ENCODE measurements at regions not wholly inside any gene's neighbourhood (a gene's known extent, or its start where the extent isn't known, plus 50 kb on each side); places are given as distances from the start of the nearest gene placed in this dataset.
A peak's percentile ranks its signal among the peaks of the same experiment; 100 is the strongest.

GRCh38 chr3:139157161-139157932, 112.7 kb upstream of the PRR23C start:
- Mint-ChIP-seq H3K4me3 (no peak overlapping the region), H3K36me3 (no peaks in the 10 kb centered on the region), H3K9me3 (no peaks in the 10 kb centered on the region), H3K27ac (no peak overlapping the region), H3K4me1 (no peaks in the 10 kb centered on the region), H3K27me3 (ENCODE audit: insufficient read depth, low read depth) (peaks cover 2% of the 10 kb centered on the region)
- Histone ChIP-seq H3K36me3 (no peaks in the 10 kb centered on the region), H4K20me1 (ENCODE audit: low read depth) (no peaks in the 10 kb centered on the region), H2AFZ (replicated peaks) (no peak overlapping the region), H3K79me2 (ENCODE audit: low read depth) (no peaks in the 10 kb centered on the region), H3K4me3 (no peak overlapping the region), H3K9me3 (ENCODE audit: low read depth) (no peaks in the 10 kb centered on the region), H3K9ac (no peak overlapping the region), H3K27me3 (no peaks in the 10 kb centered on the region), H3K4me2 (peak overlapping the region; percentile 27), H3K4me1 (no peaks in the 10 kb centered on the region), H3K27ac (no peak overlapping the region), H3F3A (ENCODE audit: low read depth) (no peaks in the 10 kb centered on the region)
- DNase-seq (ENCODE audit: low spot score): peak; percentile 4
- TF ChIP-seq CTCF (IDR thresholded peaks at IDR 0.05) (no peak), EZH2 (IDR thresholded peaks at IDR 0.05) (no peak), EZH2phosphoT487 (IDR thresholded peaks at IDR 0.05) (no peak)

GRCh38 chr3:139159356-139159755, 114.7 kb upstream of the PRR23C start:
- peaks cover 6% of the 10 kb centered on the region for H3K27me3 Mint-ChIP-seq (ENCODE audit: insufficient read depth, low read depth)

GRCh38 chr3:139173372-139174108, 128.8 kb upstream of the PRR23C start:
- Histone ChIP-seq H3K4me3 (no peak overlapping the region), H3K27me3 (peaks cover 17% of the 10 kb centered on the region), H4K20me1 (ENCODE audit: low read depth) (no peaks in the 10 kb centered on the region), H3K4me1 (no peaks in the 10 kb centered on the region), H3K9ac (no peak overlapping the region), H3K36me3 (no peaks in the 10 kb centered on the region), H3K27ac (no peak overlapping the region), H3K9me3 (ENCODE audit: low read depth) (no peaks in the 10 kb centered on the region), H3F3A (ENCODE audit: low read depth) (no peaks in the 10 kb centered on the region), H3K4me2 (no peak overlapping the region), H2AFZ (replicated peaks) (no peak overlapping the region), H3K79me2 (ENCODE audit: low read depth) (no peaks in the 10 kb centered on the region)
- no peak for TF ChIP-seq EZH2 (IDR thresholded peaks at IDR 0.05)
- TF ChIP-seq CTCF (IDR thresholded peaks at IDR 0.05): no peak
- TF ChIP-seq EZH2phosphoT487 (IDR thresholded peaks at IDR 0.05): no peak
- H3K4me1 Mint-ChIP-seq: no peaks in the 10 kb centered on the region
- no peak overlapping the region for H3K4me3 Mint-ChIP-seq
- DNase-seq (ENCODE audit: low spot score): no peak
- H3K27me3 Mint-ChIP-seq (ENCODE audit: insufficient read depth, low read depth): no peaks in the 10 kb centered on the region
- peaks cover 10% of the 10 kb centered on the region for H3K9me3 Mint-ChIP-seq
- H3K36me3 Mint-ChIP-seq: no peaks in the 10 kb centered on the region
- no peak overlapping the region for H3K27ac Mint-ChIP-seq

More at GRCh38 chr3:139159356-139159755, 114.7 kb upstream of the PRR23C start:
- no peak for TF ChIP-seq CTCF (IDR thresholded peaks at IDR 0.05)
- no peak for TF ChIP-seq EZH2phosphoT487 (IDR thresholded peaks at IDR 0.05)
- no peak for TF ChIP-seq EZH2 (IDR thresholded peaks at IDR 0.05)
- Histone ChIP-seq H3K36me3 (no peaks in the 10 kb centered on the region), H3K79me2 (ENCODE audit: low read depth) (no peaks in the 10 kb centered on the region), H3K27me3 (no peaks in the 10 kb centered on the region), H3K9ac (no peak overlapping the region), H3K9me3 (ENCODE audit: low read depth) (no peaks in the 10 kb centered on the region), H3K27ac (no peak overlapping the region), H2AFZ (replicated peaks) (no peak overlapping the region), H3K4me2 (no peak overlapping the region), H3K4me1 (no peaks in the 10 kb centered on the region), H3F3A (ENCODE audit: low read depth) (no peaks in the 10 kb centered on the region), H4K20me1 (ENCODE audit: low read depth) (no peaks in the 10 kb centered on the region), H3K4me3 (no peak overlapping the region)
- Mint-ChIP-seq H3K9me3 (no peaks in the 10 kb centered on the region), H3K27ac (no peak overlapping the region), H3K4me3 (no peak overlapping the region), H3K4me1 (no peaks in the 10 kb centered on the region), H3K36me3 (no peaks in the 10 kb centered on the region)
- DNase-seq (ENCODE audit: low spot score): no peak

Measured in neural progenitor cell (in vitro differentiated cells).